IPS-18c (cell line): ENCODE measurements at regions not wholly inside any gene's neighbourhood (a gene's known extent, or its start where the extent isn't known, plus 50 kb on each side); places are given as distances from the start of the nearest gene placed in this dataset.

ENCODE experiments used
- H3K4me3 ChIP-seq: 2 replicates; pipeline ENCODE4 v1.7.0; 2013; ENCODE audit warnings: low read depth, mild to moderate bottlenecking, low read length, moderate library complexity; ENCODE audit not compliant: insufficient read depth
- H3K9me3 ChIP-seq: one replicate; pipeline ENCODE4 v1.6.1; 2013; ENCODE audit warnings: mild to moderate bottlenecking, low read length, moderate library complexity; ENCODE audit not compliant: control insufficient read depth, insufficient read depth

- Histone ChIP-seq H3K9me3 (no peaks in the 10 kb centered on the region), H3K4me3 (no peak overlapping the region)
These were observed 257.3 kb upstream of the APCDD1 start for GRCh38 chr18:10197097-10197496.

- no peak overlapping the region for H3K4me3 ChIP-seq
- no peaks in the 10 kb centered on the region for H3K9me3 ChIP-seq
These were observed 253.2 kb upstream of the APCDD1 start for GRCh38 chr18:10201226-10201625.

GRCh38 chr18:10201659-10202058 lies 252.8 kb upstream of the APCDD1 start:
- Histone ChIP-seq H3K9me3 (no peaks in the 10 kb centered on the region), H3K4me3 (no peak overlapping the region)

DNA sequence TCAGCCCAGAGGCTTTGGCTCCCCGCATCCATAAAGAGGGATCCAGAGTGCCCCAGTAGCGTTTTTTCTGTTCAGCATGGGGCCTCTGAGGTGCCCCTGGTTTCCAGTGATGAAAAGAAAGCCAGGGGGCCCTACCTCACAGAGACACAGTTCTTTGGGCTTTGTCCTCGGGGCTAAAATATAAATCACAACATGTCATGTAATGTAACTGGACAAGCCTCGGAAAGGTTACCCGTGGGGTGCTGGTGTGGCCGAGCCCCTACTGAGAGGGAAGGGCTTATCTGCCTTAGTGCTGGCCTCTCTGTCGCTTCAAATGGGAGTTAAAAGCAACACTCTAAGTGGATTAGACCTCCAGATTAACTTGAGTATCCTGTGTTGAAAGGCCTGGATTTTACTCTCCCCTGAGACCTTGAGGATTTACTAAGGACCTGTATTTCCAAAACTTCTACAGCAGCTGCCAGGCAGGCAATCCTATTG lies 251.6 kb upstream of the APCDD1 start:
- Histone ChIP-seq H3K4me3 (no peak overlapping the region), H3K9me3 (no peaks in the 10 kb centered on the region)

DNA sequence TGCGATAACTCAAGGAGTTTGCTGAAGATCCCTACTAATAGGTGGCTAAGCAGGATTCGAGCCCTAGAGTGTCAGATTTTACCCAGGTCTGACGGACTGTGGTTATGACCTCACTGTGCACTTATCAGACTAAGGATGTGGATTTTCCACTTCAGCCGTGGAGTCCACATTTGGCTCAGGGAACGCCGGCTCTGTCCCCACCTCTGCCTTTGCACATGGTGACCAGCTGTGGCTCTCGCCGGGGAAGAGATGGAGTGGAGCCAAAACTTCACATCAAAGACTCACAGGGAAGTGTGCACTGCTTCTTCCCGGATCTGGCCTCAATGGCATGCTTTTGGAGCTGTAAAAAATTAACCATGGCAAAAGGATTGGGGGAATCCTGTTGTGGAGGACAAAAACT lies 249.3 kb upstream of the APCDD1 start:
- H3K4me3 ChIP-seq: no peak overlapping the region
- no peaks in the 10 kb centered on the region for H3K9me3 ChIP-seq

- no peak overlapping the region for H3K4me3 ChIP-seq
- H3K9me3 ChIP-seq: no peaks in the 10 kb centered on the region
These were observed 246.6 kb upstream of the APCDD1 start for GRCh38 chr18:10207682-10208345.

DNA sequence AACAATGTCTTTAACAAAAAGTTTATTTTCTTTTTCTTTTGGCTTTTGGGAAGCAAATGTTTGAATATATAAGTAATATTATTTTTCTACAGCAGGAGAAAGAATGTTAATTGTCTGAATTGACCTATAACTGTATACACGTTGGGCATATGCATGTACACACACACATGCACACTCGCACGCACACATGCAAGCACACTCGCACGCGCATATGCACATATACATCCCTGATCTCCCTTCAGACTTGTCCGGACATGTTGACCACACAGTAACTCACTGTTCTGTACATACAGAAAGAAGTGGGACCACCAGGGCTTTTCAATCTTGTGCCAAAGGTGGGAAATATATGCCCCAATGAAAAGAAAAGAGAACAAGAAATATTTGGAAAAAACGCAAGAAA lies 245.1 kb upstream of the APCDD1 start:
- Histone ChIP-seq H3K9me3 (no peaks in the 10 kb centered on the region), H3K4me3 (no peak overlapping the region)

- Histone ChIP-seq H3K4me3 (no peak overlapping the region), H3K9me3 (no peaks in the 10 kb centered on the region)
These were observed 244.3 kb upstream of the APCDD1 start for GRCh38 chr18:10210057-10210633.

- Histone ChIP-seq H3K9me3 (no peaks in the 10 kb centered on the region), H3K4me3 (no peak overlapping the region)
These were observed 240.9 kb upstream of the APCDD1 start for GRCh38 chr18:10213526-10213925.

GRCh38 chr18:10215446-10215845 lies 239.0 kb upstream of the APCDD1 start:
- Histone ChIP-seq H3K9me3 (peaks cover 4% of the 10 kb centered on the region), H3K4me3 (no peak overlapping the region)

DNA sequence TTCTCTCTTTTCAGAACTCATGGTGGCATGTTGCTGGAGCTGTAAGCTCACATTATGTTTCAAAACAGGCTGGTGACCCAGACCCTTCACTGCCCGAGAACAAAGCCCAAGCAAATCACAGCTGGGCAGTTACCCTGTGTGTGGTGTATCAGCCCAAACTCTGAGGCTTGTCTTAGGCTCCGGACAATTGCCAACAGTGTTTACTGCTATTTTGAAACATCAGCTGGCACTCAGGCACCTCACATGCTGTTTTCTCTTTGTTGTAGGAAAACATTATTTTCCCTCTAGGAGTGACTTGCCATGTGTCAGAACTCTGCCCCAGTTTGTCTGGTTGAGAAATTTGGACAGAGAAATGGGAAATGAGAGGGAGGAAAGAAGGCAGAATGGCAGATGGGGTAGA lies 237.6 kb upstream of the APCDD1 start:
- H3K4me3 ChIP-seq: no peak overlapping the region
- peaks cover 4% of the 10 kb centered on the region for H3K9me3 ChIP-seq

DNA sequence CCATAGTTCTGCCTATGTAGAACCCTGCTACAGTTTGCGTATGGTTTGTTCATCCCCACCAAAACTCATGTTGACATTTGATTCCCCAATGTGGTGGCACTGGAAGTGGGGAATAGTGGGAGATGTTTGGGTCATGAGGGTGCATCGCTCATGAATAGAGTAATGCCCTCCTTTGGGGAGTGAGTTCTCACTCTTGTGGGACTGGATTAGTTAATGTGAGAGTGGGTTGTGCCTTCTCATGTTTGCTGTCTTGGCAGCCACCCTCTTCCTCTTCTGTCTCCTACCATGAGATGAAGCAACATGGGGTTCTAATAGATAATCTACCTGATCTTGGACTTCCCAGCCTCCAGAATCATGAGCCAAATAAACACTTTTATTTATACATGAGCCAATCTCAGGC lies 237.2 kb upstream of the APCDD1 start:
- H3K9me3 ChIP-seq: peaks cover 4% of the 10 kb centered on the region

GRCh38 chr18:10225300-10225699 lies 229.1 kb upstream of the APCDD1 start:
- Histone ChIP-seq H3K4me3 (no peak overlapping the region), H3K9me3 (peaks cover 5% of the 10 kb centered on the region)

More for the DNA sequence above, 237.2 kb upstream of the APCDD1 start:
- H3K4me3 ChIP-seq: no peak overlapping the region

GRCh38 chr18:10226971-10227370 lies 227.5 kb upstream of the APCDD1 start:
- H3K9me3 ChIP-seq: peaks cover 4% of the 10 kb centered on the region
- H3K4me3 ChIP-seq: no peak overlapping the region

DNA sequence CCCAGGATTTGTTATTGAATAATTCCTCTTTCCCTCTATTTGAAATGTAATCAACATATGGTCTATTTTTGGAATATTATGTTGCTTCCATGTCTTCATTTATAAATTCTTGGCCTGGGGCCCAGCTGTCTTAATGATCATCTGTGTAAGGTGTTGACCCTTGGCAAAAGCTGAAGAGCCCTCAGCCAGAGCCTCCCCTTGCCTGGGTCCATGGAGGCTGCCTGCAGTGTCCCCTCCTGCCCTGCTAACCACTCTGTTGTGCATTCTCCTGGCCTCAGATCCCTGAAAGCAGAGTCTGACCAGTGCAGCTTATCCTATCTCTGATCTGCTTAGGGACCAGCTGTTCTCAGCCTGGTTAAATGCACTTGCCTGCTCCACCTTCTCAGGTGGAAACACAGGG lies 226.1 kb upstream of the APCDD1 start:
- H3K4me3 ChIP-seq: no peak overlapping the region
- peaks cover 4% of the 10 kb centered on the region for H3K9me3 ChIP-seq

GRCh38 chr18:10229458-10229857 lies 225.0 kb upstream of the APCDD1 start:
- H3K9me3 ChIP-seq: peaks cover 4% of the 10 kb centered on the region
- H3K4me3 ChIP-seq: no peak overlapping the region

DNA sequence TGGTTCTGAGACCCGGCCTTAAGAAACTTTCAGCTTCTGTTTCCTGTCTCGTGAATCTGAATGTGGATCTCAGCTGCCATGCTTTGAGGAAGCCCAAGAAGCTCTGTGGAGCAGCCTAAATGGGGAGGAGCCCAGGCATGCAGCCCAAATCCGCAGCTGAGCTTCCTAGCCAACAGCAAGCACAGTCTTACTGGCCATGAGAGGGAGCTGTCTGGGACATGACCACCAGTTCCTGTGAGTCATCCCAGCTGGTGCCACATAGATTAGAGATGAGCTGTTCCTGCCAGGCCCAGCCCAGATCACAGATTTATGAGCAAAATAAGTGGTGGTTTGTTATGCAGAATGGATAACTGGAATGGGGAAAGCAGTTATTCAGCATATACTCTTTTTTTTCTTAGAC lies 224.4 kb upstream of the APCDD1 start:
- Histone ChIP-seq H3K4me3 (no peak overlapping the region), H3K9me3 (peaks cover 4% of the 10 kb centered on the region)

- peaks cover 4% of the 10 kb centered on the region for H3K9me3 ChIP-seq
- H3K4me3 ChIP-seq: no peak overlapping the region
These were observed 223.2 kb upstream of the APCDD1 start for GRCh38 chr18:10231220-10231619.

GRCh38 chr18:10232062-10232461 lies 222.4 kb upstream of the APCDD1 start:
- peaks cover 4% of the 10 kb centered on the region for H3K9me3 ChIP-seq

More at GRCh38 chr18:10232062-10232461, 222.4 kb upstream of the APCDD1 start:
- no peak overlapping the region for H3K4me3 ChIP-seq
